ENCODE measurements at regions not wholly inside any gene's neighbourhood (a gene's known extent, or its start where the extent isn't known, plus 50 kb on each side); places are given as distances from the start of the nearest gene placed in this dataset.

- no peak overlapping the region for H3K4me3 ChIP-seq
Observed at GRCh38 chr6:78476561-78476960, 390.8 kb upstream of the IRAK1BP1 start.

GRCh38 chr6:78482801-78483552 is 384.4 kb upstream of the IRAK1BP1 start:
- Histone ChIP-seq H3K4me1 (no peaks in the 10 kb centered on the region), H3K27ac (no peak overlapping the region), H3K4me3 (no peak overlapping the region), H3K27me3 (no peaks in the 10 kb centered on the region), H3K36me3 (no peaks in the 10 kb centered on the region), H3K9me3 (no peaks in the 10 kb centered on the region)
- 69 to 80% methylated on average over 4 of the region's 4 CpGs for WGBS, 2 donors
- DNase-seq (ENCODE audit: low spot score in 2 of 2), result no peak
- TF ChIP-seq EP300 (IDR thresholded peaks at IDR 0.05) (no peak), CTCF (IDR thresholded peaks at IDR 0.05) (no peak), POLR2A (IDR thresholded peaks at IDR 0.05) (no peak)

More at GRCh38 chr6:78476561-78476960, 390.8 kb upstream of the IRAK1BP1 start:
- TF ChIP-seq CTCF (IDR thresholded peaks at IDR 0.05) (no peak), EP300 (IDR thresholded peaks at IDR 0.05) (no peak), POLR2A (IDR thresholded peaks at IDR 0.05) (no peak)
- H3K4me1 ChIP-seq, result no peaks in the 10 kb centered on the region
- no peaks in the 10 kb centered on the region for H3K27me3 ChIP-seq
- no peak for DNase-seq (ENCODE audit: low spot score in 2 of 2)
- no peak overlapping the region for H3K27ac ChIP-seq
- H3K9me3 ChIP-seq, result no peaks in the 10 kb centered on the region
- no peaks in the 10 kb centered on the region for H3K36me3 ChIP-seq

- H3K27me3 ChIP-seq, result no peaks in the 10 kb centered on the region
- no peak for DNase-seq (ENCODE audit: low spot score in 2 of 2)
- no peak overlapping the region for H3K27ac ChIP-seq
- peaks cover 0 to 5% (median 0%) of the 10 kb centered on the region in 4 donors for H3K4me1 ChIP-seq
- H3K36me3 ChIP-seq, result no peaks in the 10 kb centered on the region
- no peak overlapping the region for H3K4me3 ChIP-seq
- no peak for TF ChIP-seq POLR2A (IDR thresholded peaks at IDR 0.05)
- no peak for TF ChIP-seq CTCF (IDR thresholded peaks at IDR 0.05)
- no peak for TF ChIP-seq EP300 (IDR thresholded peaks at IDR 0.05)
- H3K9me3 ChIP-seq, result no peaks in the 10 kb centered on the region
- WGBS, 2 donors, result 68 to 70% methylated on average over 2 of the region's 2 CpGs
Observed at GRCh38 chr6:78483553-78484197, 383.7 kb upstream of the IRAK1BP1 start.

GRCh38 chr6:78484198-78485064 is 382.9 kb upstream of the IRAK1BP1 start:
- Histone ChIP-seq H3K36me3 (no peaks in the 10 kb centered on the region), H3K4me3 (no peak overlapping the region), H3K27ac (no peak overlapping the region), H3K9me3 (no peaks in the 10 kb centered on the region), H3K27me3 (no peaks in the 10 kb centered on the region), H3K4me1 (peaks cover 0 to 6% (median 0%) of the 10 kb centered on the region in 4 donors)
- 92% methylated on average over 1 of the region's 1 CpG for WGBS, 2 donors
- no peak for DNase-seq (ENCODE audit: low spot score in 2 of 2)
- TF ChIP-seq POLR2A (IDR thresholded peaks at IDR 0.05), result no peak
- no peak for TF ChIP-seq EP300 (IDR thresholded peaks at IDR 0.05)
- TF ChIP-seq CTCF (IDR thresholded peaks at IDR 0.05), result no peak
